Breast epithelium (tissue), 3 donors: ENCODE measurements at regions not wholly inside any gene's neighbourhood (a gene's known extent, or its start where the extent isn't known, plus 50 kb on each side); places are given as distances from the start of the nearest gene placed in this dataset.

ENCODE experiments used
- CTCF ChIP-seq, 3 donors: fragments of 450-650 bp; IDR thresholded peaks; one replicate each; pipeline ENCODE4 v1.5.1; 2016 to 2017; ENCODE audit warnings: antibody characterized with exemption in 3 of 3, mild to moderate bottlenecking in 3 of 3, moderate library complexity in 3 of 3
- POLR2A ChIP-seq: fragments of 450-650 bp; IDR thresholded peaks from one replicate; pipeline ENCODE4 v1.6.1; 2016; ENCODE audit warnings: antibody characterized with exemption, mild to moderate bottlenecking, moderate library complexity
- POLR2AphosphoS5 ChIP-seq, 3 donors: sonication (generic); formaldehyde crosslinking; IDR thresholded peaks; one replicate each; pipeline ENCODE4 v1.6.1; 2017; ENCODE audit warnings: antibody characterized with exemption in 3 of 3

GRCh38 chr11:23497040-23497439, 636.8 kb upstream of the CCDC179 start:
- TF ChIP-seq CTCF (IDR thresholded peaks at IDR 0.05) (no peak), POLR2A (no peak), POLR2AphosphoS5 (IDR thresholded peaks at IDR 0.05) (no peak)
